ENCODE measurements at regions not wholly inside any gene's neighbourhood (a gene's known extent, or its start where the extent isn't known, plus 50 kb on each side); places are given as distances from the start of the nearest gene placed in this dataset.
"Not testable (repeated sequence)": the region's sequence is repeated elsewhere in the genome, so short reads cannot be mapped to it uniquely, and the experiment has no call there.

GRCh38 chr2:226467221-226467620 lies 332.4 kb downstream of the IRS1 start:
- peak in 1 of 3 experiments; percentile 16 for DNase-seq

GRCh38 chr2:226466589-226466988 lies 333.0 kb downstream of the IRS1 start:
- DNase-seq, result peak in 1 of 3 experiments; percentile 19

- no peak for DNase-seq
Observed at GRCh38 chr2:226466124-226466523, 333.5 kb downstream of the IRS1 start.

GRCh38 chr2:226464380-226464779 lies 335.2 kb downstream of the IRS1 start:
- no peak for DNase-seq

- no peak for DNase-seq
Observed at GRCh38 chr2:226463154-226463553, 336.5 kb downstream of the IRS1 start.

- DNase-seq, result no peak
Observed at GRCh38 chr2:226461981-226462380, 337.6 kb downstream of the IRS1 start.

GRCh38 chr2:226456144-226456543 lies 343.5 kb downstream of the IRS1 start:
- DNase-seq, result not testable (repeated sequence)

- DNase-seq, result no peak
Observed at GRCh38 chr2:226452768-226453167, 346.9 kb downstream of the IRS1 start.

DNA sequence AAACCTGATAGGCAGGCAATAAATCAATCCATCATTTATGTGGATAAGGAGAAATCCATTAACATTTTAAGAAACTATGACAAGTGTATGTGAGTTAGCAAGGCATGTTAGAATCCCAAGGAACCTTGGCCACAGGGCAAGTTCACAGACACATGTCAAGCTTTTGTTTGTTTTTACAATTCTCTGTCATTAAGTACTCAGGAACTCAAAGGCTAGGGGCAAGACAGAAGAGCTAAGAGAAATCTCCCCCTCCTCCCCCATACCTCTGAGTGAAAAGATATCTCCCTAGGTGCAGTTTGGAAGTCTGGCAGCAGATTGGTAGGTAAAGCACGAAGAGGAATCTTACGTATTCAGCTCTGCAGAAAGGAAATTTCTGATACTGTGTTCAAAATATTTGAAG lies 348.1 kb downstream of the IRS1 start:
- DNase-seq, result no peak

- DNase-seq, result no peak
Observed at GRCh38 chr2:226450141-226450540, 349.5 kb downstream of the IRS1 start.

DNA sequence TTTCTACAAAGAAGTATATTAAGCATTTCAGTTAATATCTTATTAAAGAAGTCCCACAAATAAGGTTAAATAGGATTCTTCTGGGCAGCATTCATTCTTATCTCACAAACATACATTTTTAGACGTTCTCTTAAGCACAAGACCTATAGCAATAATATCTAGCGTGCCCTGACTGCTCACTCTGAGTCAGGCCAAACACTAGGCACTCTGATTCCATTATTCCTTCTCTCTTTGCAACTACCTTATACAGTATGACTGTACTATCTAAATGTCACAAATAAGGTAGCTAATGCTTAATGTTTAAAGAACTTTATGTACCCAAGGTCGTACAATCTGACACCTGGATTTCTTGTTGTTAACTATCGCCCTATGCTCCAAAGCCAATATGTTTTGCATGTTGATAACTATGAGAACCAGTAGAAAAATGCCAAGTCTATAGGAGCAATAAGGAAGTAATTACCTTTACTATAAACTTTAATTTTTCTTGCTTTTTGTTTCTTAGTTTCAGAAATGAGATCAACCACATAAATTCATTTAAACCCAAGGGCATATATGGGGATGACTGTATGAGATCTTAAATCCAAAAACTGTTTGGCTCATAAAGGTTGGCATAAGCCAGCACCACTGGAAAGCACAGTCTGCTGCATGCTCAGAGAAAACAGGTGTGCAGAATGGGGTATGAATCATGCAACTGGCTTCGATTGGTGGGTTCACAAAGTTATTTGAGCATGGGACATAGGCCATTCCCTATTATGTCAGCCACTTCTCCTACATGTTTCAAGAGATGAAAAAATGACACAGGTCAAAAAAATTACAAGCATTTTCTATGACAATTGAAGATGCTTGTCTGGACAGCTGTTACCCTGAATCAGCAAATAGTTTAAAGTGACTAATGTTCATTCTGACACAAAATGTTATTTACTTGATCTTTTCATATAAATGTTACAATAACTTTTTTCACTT lies 352.0 kb downstream of the IRS1 start:
- no peak for DNase-seq

DNA sequence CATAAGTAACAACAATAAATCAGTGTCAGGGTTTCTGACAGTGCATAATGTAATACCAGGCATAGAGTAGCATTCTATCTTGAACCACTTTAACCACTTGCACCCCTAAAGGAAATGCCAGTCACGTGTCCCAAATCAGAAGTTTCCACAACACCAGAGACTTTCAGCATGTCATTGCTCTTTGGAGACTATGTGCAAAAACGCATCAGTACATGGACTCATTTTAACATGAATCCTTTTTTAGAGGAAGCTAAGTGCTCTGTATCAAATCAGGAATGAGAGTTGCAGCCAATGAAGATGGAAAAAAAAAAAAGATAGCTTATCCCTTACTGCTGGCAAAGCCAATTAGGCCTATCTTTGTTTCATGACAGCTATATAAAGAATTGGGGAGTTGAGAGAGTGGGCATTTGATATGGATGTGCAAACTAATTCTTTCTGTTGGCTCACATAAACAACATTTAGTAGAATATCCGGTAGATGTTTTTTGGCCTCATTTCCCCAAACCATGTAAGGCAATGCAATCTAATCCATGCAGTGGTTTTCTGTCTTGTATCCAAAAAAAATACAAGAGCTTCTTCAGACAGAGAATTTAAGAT lies 353.1 kb downstream of the IRS1 start:
- DNase-seq, result no peak

- no peak for DNase-seq
Observed at GRCh38 chr2:226445216-226445861, 354.3 kb downstream of the IRS1 start.

DNA sequence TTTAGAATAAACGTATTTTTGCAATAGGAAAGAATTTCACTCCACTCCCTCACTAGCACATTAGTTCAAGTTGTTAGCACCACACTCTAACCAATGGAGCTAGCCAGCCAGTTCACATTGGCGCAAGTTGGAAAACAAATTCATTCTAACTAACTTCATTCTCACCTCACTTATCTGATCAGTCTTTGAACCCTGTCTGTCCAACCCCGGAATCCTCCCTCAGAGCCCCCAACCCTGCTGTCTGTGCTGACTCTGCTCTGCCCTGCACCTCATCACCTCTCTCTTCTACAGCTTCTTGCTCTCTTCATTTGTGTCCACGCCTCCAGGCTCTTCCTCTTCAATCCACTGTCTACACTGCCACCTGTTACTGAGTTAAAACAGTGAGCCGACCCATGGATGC lies 356.5 kb downstream of the IRS1 start:
- no peak for DNase-seq

- DNase-seq, result no peak
Observed at GRCh38 chr2:226440127-226440918, 359.3 kb downstream of the IRS1 start.

DNA sequence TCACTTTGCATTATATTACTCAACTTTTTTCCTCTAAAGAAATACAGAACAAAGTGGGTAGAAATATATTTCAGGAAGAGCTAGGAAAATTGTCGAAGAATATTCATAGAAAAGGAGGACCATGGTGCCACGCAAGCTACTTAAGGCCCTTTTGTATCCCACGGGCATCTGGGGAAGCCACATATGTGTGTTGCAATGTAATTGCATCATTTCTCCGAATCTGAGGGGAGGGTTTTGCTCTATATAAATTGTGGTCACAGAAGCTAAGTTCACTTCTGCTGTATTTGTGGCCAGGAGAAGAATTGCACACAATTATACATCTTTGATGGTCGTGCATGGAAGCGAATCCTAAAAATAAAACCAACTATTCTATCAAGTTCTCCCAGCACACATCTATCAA lies 360.3 kb downstream of the IRS1 start:
- DNase-seq, result no peak

- no peak for DNase-seq
Observed at GRCh38 chr2:226435146-226435545, 364.5 kb downstream of the IRS1 start.

DNA sequence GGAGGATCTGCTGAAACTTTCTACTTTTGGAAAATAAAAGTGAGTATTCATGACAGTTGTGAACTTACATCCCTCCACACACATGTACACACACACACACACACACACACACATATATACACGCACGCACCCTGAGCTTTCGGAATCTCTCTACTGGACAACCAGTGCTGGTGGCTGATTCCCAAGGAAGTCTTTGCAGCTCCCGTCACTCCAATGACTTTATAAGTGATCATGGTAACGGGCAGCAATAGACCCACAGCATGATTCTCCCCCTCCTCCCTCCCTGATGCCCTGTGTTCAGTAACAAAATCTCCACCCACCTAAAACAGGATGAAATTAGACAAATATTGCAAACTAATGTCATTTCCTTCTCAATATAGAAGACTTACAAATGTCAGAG lies 364.9 kb downstream of the IRS1 start:
- no peak for DNase-seq

- DNase-seq, result no peak
Observed at GRCh38 chr2:226431288-226431948, 368.2 kb downstream of the IRS1 start.

GRCh38 chr2:226429476-226429875 lies 370.1 kb downstream of the IRS1 start:
- no peak for DNase-seq

DNA sequence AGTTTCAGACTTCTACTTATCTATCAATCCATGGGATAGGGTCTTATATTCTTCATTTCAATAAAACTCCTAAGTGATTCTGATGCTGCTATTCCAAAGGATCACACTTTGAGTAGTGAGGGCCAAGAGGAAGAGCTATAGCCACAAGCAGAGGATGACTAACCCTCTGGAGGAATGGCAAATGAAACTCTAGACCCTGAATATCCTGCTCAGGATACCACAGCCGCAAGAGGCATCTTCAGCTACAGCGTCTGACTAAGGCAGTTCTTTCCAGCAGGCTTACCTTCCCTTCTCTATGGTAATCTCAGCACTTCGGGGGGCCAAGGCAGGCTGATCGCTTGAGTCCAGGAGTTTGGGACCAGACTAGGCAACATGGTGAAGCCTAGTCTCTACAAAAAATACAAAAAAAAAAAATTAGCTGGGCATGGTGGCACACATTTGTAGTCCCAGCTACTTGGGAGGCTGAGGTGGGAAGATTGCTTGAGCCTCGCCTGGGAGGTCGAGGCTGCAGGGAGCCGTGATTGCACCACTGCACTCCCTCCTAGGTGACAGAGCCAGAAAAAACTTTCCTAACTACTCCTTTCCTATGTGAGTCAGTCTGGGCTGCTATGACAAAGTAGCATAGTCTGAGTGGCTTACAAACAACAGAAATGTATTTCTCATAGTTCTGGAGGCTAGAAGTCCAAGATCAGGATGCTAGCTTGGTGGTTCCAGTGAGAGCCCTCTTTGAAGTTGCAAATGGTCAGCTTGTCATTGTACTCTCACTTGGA lies 371.9 kb downstream of the IRS1 start:
- no peak for DNase-seq

- no peak for DNase-seq
Observed at GRCh38 chr2:226426292-226426736, 373.3 kb downstream of the IRS1 start.

All from NCI-H1417 (cell line).